Astrocyte (in vitro differentiated cells and primary cell): ENCODE measurements at regions not wholly inside any gene's neighbourhood (a gene's known extent, or its start where the extent isn't known, plus 50 kb on each side); places are given as distances from the start of the nearest gene placed in this dataset.

Source experiments
- DNase-seq: peaks from one replicate; pipeline ENCODE4 v3.0.0-alpha.2; 2010; ENCODE audit warnings: low read depth
- FAIRE-seq: peaks from 2 replicates; lab custom pipeline; 2011; peaks lifted over from hg19 to GRCh38; lab: Jason Lieb, UNC
- H2AFZ ChIP-seq: 2 replicates; pipeline ENCODE4 v1.6.0; 2012; ENCODE audit warnings: low read depth, low read length, inconsistent platforms
- H3K27ac ChIP-seq: 2 replicates; pipeline ENCODE4 v1.5.1; 2011; ENCODE audit warnings: low read depth, low read length, inconsistent platforms
- H3K27me3 ChIP-seq: 2 replicates; pipeline ENCODE4 v1.6.0; 2011; ENCODE audit warnings: low read length, inconsistent platforms; ENCODE audit not compliant: insufficient read depth
- H3K36me3 ChIP-seq: 2 replicates; pipeline ENCODE4 v1.5.1; 2011; ENCODE audit warnings: low read length, inconsistent platforms; ENCODE audit not compliant: insufficient read depth
- H3K4me1 ChIP-seq: 2 replicates; pipeline ENCODE4 v1.5.1; 2011; ENCODE audit warnings: low read length, inconsistent platforms; ENCODE audit not compliant: insufficient read depth
- H3K4me2 ChIP-seq: 2 replicates; pipeline ENCODE4 v1.6.0; 2012; ENCODE audit warnings: low read length, inconsistent platforms
- H3K4me3 ChIP-seq: 2 replicates; pipeline ENCODE4 v1.5.1; 2011; ENCODE audit warnings: low read depth, mild to moderate bottlenecking, low read length, inconsistent platforms; ENCODE audit not compliant: insufficient read depth
- H3K79me2 ChIP-seq: 2 replicates; pipeline ENCODE4 v1.6.0; 2012; ENCODE audit warnings: mild to moderate bottlenecking, low read length, inconsistent platforms; ENCODE audit not compliant: insufficient read depth
- H3K9ac ChIP-seq: 2 replicates; pipeline ENCODE4 v1.6.0; 2012; ENCODE audit warnings: mild to moderate bottlenecking, low read length, inconsistent platforms
- H3K9me3 ChIP-seq: 2 replicates; pipeline ENCODE4 v1.5.1; 2012; ENCODE audit warnings: low read depth, mild to moderate bottlenecking, low read length, inconsistent platforms; ENCODE audit not compliant: insufficient read depth
- H4K20me1 ChIP-seq: 2 replicates; pipeline ENCODE4 v1.6.0; 2012; ENCODE audit warnings: low read length, inconsistent platforms; ENCODE audit not compliant: insufficient read depth
- H3K27ac Mint-ChIP-seq: one replicate; pipeline ENCODE4 v1.8.0; 2021; ENCODE audit warnings: mild to moderate bottlenecking, mixed read lengths; ENCODE audit not compliant: unreplicated experiment
- H3K27me3 Mint-ChIP-seq: one replicate; pipeline ENCODE4 v1.8.0; 2021; ENCODE audit warnings: low read depth, mixed read lengths; ENCODE audit not compliant: unreplicated experiment
- H3K36me3 Mint-ChIP-seq: one replicate; pipeline ENCODE4 v1.8.0; 2021; ENCODE audit warnings: low read depth, mixed read lengths; ENCODE audit not compliant: unreplicated experiment
- H3K4me1 Mint-ChIP-seq: one replicate; pipeline ENCODE4 v1.8.0; 2021; ENCODE audit warnings: low read depth, mixed read lengths; ENCODE audit not compliant: unreplicated experiment
- H3K4me3 Mint-ChIP-seq: one replicate; pipeline ENCODE4 v1.8.0; 2021; ENCODE audit warnings: mild to moderate bottlenecking, moderate library complexity, mixed read lengths; ENCODE audit not compliant: unreplicated experiment
- H3K9me3 Mint-ChIP-seq: one replicate; pipeline ENCODE4 v1.8.0; 2021; ENCODE audit warnings: mild to moderate bottlenecking, mixed read lengths; ENCODE audit not compliant: unreplicated experiment
- EZH2 ChIP-seq: IDR thresholded peaks from 2 replicates; pipeline ENCODE4 v1.6.1; 2012; ENCODE audit warnings: mild to moderate bottlenecking, low read length, inconsistent platforms; ENCODE audit not compliant: insufficient read depth
- TF ChIP-seq, protein P1 (sequence below): IDR thresholded peaks from 2 replicates; pipeline ENCODE4 v1.5.1; 2011; ENCODE audit warnings: low read depth, mild to moderate bottlenecking, inconsistent platforms, low read length, moderate library complexity; ENCODE audit not compliant: insufficient read depth

DNA sequence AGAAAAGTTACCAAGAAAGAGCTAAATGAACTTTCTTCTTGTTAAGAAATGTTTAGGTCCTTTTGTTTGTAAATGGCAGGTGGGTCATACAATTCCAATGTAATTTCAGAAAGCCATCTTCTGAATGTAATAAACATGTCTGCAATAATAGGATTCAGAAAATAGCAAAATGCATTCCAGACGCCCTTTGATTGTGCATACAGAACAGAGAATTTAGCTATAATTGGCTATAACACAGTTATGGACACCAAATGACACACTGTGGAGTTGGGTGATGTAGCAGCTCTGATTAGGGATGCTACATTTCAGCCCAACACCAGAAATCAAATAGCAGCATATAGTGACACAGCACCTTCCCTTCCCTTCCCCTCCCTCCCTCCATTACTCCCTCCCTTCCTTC lies 240.8 kb downstream of the SNX10 start:
- Histone ChIP-seq H3K4me3 (no peak overlapping the region), H3K4me1 (no peaks in the 10 kb centered on the region), H3K36me3 (no peaks in the 10 kb centered on the region), H4K20me1 (no peaks in the 10 kb centered on the region), H3K79me2 (no peaks in the 10 kb centered on the region), H3K9ac (no peak overlapping the region), H2AFZ (no peak overlapping the region), H3K27me3 (no peaks in the 10 kb centered on the region), H3K4me2 (no peak overlapping the region), H3K27ac (no peak overlapping the region), H3K9me3 (no peaks in the 10 kb centered on the region)
- Mint-ChIP-seq H3K4me3 (no peak overlapping the region), H3K36me3 (no peaks in the 10 kb centered on the region), H3K9me3 (no peaks in the 10 kb centered on the region), H3K27me3 (peaks cover 14% of the 10 kb centered on the region), H3K4me1 (no peaks in the 10 kb centered on the region), H3K27ac (no peak overlapping the region)
- TF ChIP-seq EZH2 = no peak
- TF ChIP-seq, protein P1, sequence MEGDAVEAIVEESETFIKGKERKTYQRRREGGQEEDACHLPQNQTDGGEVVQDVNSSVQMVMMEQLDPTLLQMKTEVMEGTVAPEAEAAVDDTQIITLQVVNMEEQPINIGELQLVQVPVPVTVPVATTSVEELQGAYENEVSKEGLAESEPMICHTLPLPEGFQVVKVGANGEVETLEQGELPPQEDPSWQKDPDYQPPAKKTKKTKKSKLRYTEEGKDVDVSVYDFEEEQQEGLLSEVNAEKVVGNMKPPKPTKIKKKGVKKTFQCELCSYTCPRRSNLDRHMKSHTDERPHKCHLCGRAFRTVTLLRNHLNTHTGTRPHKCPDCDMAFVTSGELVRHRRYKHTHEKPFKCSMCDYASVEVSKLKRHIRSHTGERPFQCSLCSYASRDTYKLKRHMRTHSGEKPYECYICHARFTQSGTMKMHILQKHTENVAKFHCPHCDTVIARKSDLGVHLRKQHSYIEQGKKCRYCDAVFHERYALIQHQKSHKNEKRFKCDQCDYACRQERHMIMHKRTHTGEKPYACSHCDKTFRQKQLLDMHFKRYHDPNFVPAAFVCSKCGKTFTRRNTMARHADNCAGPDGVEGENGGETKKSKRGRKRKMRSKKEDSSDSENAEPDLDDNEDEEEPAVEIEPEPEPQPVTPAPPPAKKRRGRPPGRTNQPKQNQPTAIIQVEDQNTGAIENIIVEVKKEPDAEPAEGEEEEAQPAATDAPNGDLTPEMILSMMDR = no peak
- FAIRE-seq (no peak), DNase-seq (no peak)

DNA sequence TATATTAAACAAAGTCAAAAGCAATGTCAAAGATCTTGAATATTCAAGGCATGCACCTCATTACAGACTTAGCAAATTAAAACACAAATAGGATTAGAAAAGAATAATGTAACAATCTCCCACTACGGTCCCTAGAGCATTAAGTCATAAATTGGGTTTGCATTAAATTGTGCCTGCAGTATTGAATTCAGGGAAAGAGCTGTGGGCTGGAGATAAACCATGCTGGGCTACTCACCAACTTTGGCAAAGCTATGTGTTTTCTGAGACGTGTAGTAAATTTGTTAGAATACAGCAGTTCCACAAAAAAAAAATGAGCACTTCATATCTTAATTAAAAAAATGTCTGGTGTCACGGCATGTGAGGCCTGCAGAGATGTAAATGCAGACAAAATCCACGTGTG lies 241.6 kb downstream of the SNX10 start:
- no peaks in the 10 kb centered on the region for H3K36me3 Mint-ChIP-seq
- Histone ChIP-seq H3K4me3 (no peak overlapping the region), H4K20me1 (no peaks in the 10 kb centered on the region), H3K9ac (no peak overlapping the region), H3K9me3 (no peaks in the 10 kb centered on the region), H3K4me2 (no peak overlapping the region), H3K36me3 (no peaks in the 10 kb centered on the region), H2AFZ (no peak overlapping the region), H3K27me3 (no peaks in the 10 kb centered on the region), H3K27ac (no peak overlapping the region), H3K79me2 (no peaks in the 10 kb centered on the region), H3K4me1 (no peaks in the 10 kb centered on the region)
- H3K4me1 Mint-ChIP-seq = no peaks in the 10 kb centered on the region
- peaks cover 21% of the 10 kb centered on the region for H3K27me3 Mint-ChIP-seq
- no peak for DNase-seq
- TF ChIP-seq, protein P1 = no peak
- TF ChIP-seq EZH2 = no peak
- no peak overlapping the region for H3K27ac Mint-ChIP-seq
- H3K9me3 Mint-ChIP-seq = no peaks in the 10 kb centered on the region
- no peak for FAIRE-seq
- H3K4me3 Mint-ChIP-seq = no peak overlapping the region

DNA sequence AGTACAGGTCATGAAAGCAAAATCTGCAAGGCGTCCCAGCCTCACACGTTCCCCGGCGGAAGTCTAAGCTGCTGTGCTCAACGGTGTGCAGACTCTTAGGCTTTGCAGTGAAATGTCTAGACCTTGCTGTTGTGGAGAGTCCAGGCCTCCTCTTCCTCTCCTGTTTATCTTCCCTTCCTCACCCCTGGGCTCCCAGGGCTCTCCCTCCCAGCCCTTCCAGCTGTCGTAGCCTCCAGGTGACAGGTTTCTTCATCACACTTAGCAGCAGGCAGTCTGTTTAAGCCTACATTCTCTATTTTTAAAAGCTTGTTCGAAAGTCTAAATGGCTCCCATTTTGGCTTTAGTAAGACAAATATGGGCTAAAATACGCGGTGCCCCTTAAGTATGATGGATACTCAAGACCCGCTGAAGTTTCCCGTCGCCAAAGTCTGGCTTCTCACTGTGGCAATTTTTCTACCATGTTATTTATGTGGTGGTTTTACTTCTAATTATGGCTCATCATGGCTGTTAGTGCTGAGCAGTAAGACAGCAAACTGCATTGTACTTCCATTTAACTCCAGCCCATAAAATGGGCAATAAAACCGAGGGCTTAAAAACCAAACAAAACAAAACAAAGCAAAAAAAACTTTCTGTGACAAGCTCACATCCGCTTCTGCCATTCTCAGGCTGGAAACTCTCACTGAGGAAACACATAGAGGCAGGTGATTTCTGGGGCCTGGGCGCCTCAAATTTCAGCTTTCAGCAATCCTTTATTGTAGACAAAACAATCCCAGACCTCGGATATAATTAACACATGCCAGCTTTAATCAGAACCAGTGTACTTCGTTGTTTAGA lies 243.2 kb downstream of the SNX10 start:
- H3K36me3 Mint-ChIP-seq = no peaks in the 10 kb centered on the region
- H3K4me2 ChIP-seq = no peak overlapping the region
- H3K4me3 ChIP-seq = no peak overlapping the region
- no peaks in the 10 kb centered on the region for H3K4me1 ChIP-seq
- no peaks in the 10 kb centered on the region for H3K9me3 Mint-ChIP-seq
- DNase-seq (no peak), FAIRE-seq (no peak)
- no peaks in the 10 kb centered on the region for H3K79me2 ChIP-seq
- H3K9ac ChIP-seq = no peak overlapping the region
- H2AFZ ChIP-seq = no peak overlapping the region
- no peak overlapping the region for H3K27ac Mint-ChIP-seq
- H3K9me3 ChIP-seq = no peaks in the 10 kb centered on the region
- no peaks in the 10 kb centered on the region for H3K27me3 ChIP-seq
- H3K4me1 Mint-ChIP-seq = no peaks in the 10 kb centered on the region
- no peak overlapping the region for H3K27ac ChIP-seq
- H3K36me3 ChIP-seq = no peaks in the 10 kb centered on the region
- no peak overlapping the region for H3K4me3 Mint-ChIP-seq
- H4K20me1 ChIP-seq = no peaks in the 10 kb centered on the region
- peaks cover 33% of the 10 kb centered on the region for H3K27me3 Mint-ChIP-seq
- TF ChIP-seq EZH2 = no peak
- TF ChIP-seq, protein P1 = no peak
